ENCODE measurements at regions not wholly inside any gene's neighbourhood (a gene's known extent, or its start where the extent isn't known, plus 50 kb on each side); places are given as distances from the start of the nearest gene placed in this dataset.
"Not testable (repeated sequence)": the region's sequence is repeated elsewhere in the genome, so short reads cannot be mapped to it uniquely, and the experiment has no call there.

GRCh38 chr14:89524412-89524811 lies 107.4 kb upstream of the FOXN3 start:
- DNase-seq (ENCODE audit: low spot score), result no peak

- no peak for DNase-seq (ENCODE audit: low spot score)
These were observed 105.0 kb upstream of the FOXN3 start for GRCh38 chr14:89521988-89522387.

- no peak for DNase-seq (ENCODE audit: low spot score)
These were observed 102.0 kb upstream of the FOXN3 start for GRCh38 chr14:89519040-89519439.

GRCh38 chr14:89516173-89516572 lies 99.1 kb upstream of the FOXN3 start:
- DNase-seq (ENCODE audit: low spot score), result no peak

- DNase-seq (ENCODE audit: low spot score), result no peak
These were observed 97.6 kb upstream of the FOXN3 start for GRCh38 chr14:89514601-89515000.

- DNase-seq (ENCODE audit: low spot score), result no peak
These were observed 92.9 kb upstream of the FOXN3 start for GRCh38 chr14:89509891-89510290.

- DNase-seq (ENCODE audit: low spot score), result no peak
These were observed 91.8 kb upstream of the FOXN3 start for GRCh38 chr14:89508863-89509262.

GRCh38 chr14:89507926-89508460 lies 91.0 kb upstream of the FOXN3 start:
- peak; percentile 75 for DNase-seq (ENCODE audit: low spot score)

GRCh38 chr14:89507521-89507920 lies 90.5 kb upstream of the FOXN3 start:
- peak; percentile 78 for DNase-seq (ENCODE audit: low spot score)

GRCh38 chr14:89506891-89507452 lies 89.9 kb upstream of the FOXN3 start:
- DNase-seq (ENCODE audit: low spot score), result not testable (repeated sequence)

- no peak for DNase-seq (ENCODE audit: low spot score)
These were observed 87.7 kb upstream of the FOXN3 start for GRCh38 chr14:89504602-89505313.

GRCh38 chr14:89504091-89504490 lies 87.1 kb upstream of the FOXN3 start:
- no peak for DNase-seq (ENCODE audit: low spot score)

GRCh38 chr14:89503431-89503996 lies 86.5 kb upstream of the FOXN3 start:
- no peak for DNase-seq (ENCODE audit: low spot score)

- DNase-seq (ENCODE audit: low spot score), result no peak
These were observed 85.9 kb upstream of the FOXN3 start for GRCh38 chr14:89502966-89503365.

GRCh38 chr14:89501381-89501780 lies 84.3 kb upstream of the FOXN3 start:
- DNase-seq (ENCODE audit: low spot score), result no peak

- no peak for DNase-seq (ENCODE audit: low spot score)
These were observed 83.3 kb upstream of the FOXN3 start for GRCh38 chr14:89500303-89500702.

GRCh38 chr14:89498878-89499277 lies 81.8 kb upstream of the FOXN3 start:
- no peak for DNase-seq (ENCODE audit: low spot score)

- DNase-seq (ENCODE audit: low spot score), result no peak
These were observed 78.7 kb upstream of the FOXN3 start for GRCh38 chr14:89495718-89496117.

- DNase-seq (ENCODE audit: low spot score), result no peak
These were observed 77.0 kb upstream of the FOXN3 start for GRCh38 chr14:89493877-89494634.

GRCh38 chr14:89493406-89493805 lies 76.4 kb upstream of the FOXN3 start:
- no peak for DNase-seq (ENCODE audit: low spot score)

GRCh38 chr14:89491711-89492381 lies 74.8 kb upstream of the FOXN3 start:
- no peak for DNase-seq (ENCODE audit: low spot score)

GRCh38 chr14:89490466-89490865 lies 73.4 kb upstream of the FOXN3 start:
- no peak for DNase-seq (ENCODE audit: low spot score)
